Keratinocyte (primary cell): ENCODE measurements at regions not wholly inside any gene's neighbourhood (a gene's known extent, or its start where the extent isn't known, plus 50 kb on each side); places are given as distances from the start of the nearest gene placed in this dataset.

Experiments used
- EZH2 ChIP-seq: IDR thresholded peaks from one replicate; pipeline ENCODE4 v1.6.1; 2012; ENCODE audit warnings: inconsistent platforms, mild to moderate bottlenecking, low read length, moderate library complexity
- TF ChIP-seq, protein P1 (sequence below), 3 experiments: IDR thresholded peaks in 1 of 3; conservative IDR thresholded peaks in 1 of 3; optimal IDR thresholded peaks in 1 of 3; 2 replicates in 2 of 3; 3 replicates in 1 of 3; pipeline versions ENCODE3 to v1.5.1; 2011; ENCODE audit warnings: low read length in 3 of 3, mild to moderate bottlenecking in 3 of 3, moderate library complexity in 2 of 3, control low read depth in 1 of 3, inconsistent platforms in 1 of 3; ENCODE audit not compliant: insufficient read depth in 2 of 3; ENCODE audit errors: extremely low read depth in 1 of 3

DNA sequence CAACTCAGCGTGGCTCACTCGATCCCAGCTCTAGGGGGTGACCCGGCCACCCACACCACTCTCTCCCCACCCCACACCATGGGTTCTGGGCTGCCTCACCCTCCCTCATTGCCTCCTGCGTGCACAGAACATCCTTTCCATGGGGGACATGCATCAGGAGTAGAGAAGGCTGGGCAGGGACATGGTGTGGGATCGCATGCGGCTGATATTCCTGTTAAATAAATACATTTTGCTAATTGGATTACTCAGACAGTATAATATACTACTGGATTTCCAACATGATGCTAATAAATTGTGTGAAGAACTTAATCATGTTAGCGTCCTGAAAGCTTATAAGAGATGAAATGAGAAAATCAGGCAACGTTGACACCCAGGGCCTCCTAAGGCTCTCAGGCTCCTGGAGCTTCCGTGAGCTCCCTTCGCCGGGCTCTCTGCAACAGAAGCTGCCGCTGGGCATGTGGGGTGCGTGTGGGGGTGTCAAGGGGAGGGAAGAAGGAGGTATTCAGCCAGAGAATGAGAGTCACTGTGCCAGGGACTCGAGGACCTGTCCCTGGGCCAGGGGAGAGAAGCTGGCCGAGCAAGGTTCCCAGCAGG, 173.1 kb upstream of the TNRC6C start:
- no peak for TF ChIP-seq EZH2
- TF ChIP-seq, protein P1, sequence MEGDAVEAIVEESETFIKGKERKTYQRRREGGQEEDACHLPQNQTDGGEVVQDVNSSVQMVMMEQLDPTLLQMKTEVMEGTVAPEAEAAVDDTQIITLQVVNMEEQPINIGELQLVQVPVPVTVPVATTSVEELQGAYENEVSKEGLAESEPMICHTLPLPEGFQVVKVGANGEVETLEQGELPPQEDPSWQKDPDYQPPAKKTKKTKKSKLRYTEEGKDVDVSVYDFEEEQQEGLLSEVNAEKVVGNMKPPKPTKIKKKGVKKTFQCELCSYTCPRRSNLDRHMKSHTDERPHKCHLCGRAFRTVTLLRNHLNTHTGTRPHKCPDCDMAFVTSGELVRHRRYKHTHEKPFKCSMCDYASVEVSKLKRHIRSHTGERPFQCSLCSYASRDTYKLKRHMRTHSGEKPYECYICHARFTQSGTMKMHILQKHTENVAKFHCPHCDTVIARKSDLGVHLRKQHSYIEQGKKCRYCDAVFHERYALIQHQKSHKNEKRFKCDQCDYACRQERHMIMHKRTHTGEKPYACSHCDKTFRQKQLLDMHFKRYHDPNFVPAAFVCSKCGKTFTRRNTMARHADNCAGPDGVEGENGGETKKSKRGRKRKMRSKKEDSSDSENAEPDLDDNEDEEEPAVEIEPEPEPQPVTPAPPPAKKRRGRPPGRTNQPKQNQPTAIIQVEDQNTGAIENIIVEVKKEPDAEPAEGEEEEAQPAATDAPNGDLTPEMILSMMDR (optimal IDR thresholded peaks at IDR 0.05 in 1 of 3, IDR thresholded peaks at IDR 0.05 in 1 of 3, conservative IDR thresholded peaks at IDR 0.05 in 1 of 3; ENCODE audit: extremely low read depth in 1 of 3, insufficient read depth in 2 of 3, low read length in 3 of 3) = no peak
